Ascending aorta (tissue), 2 donors: ENCODE measurements at regions not wholly inside any gene's neighbourhood (a gene's known extent, or its start where the extent isn't known, plus 50 kb on each side); places are given as distances from the start of the nearest gene placed in this dataset.

ENCODE experiments used
- DNase-seq, 2 donors: peaks; one replicate each; pipeline ENCODE4 v3.0.0-alpha.2; 2019; ENCODE audit warnings: low spot score in 2 of 2
- H3K27ac ChIP-seq, 2 donors: fragments of 200-600 bp; sonication (generic); one replicate each; pipeline ENCODE4 v1.5.1; 2016 to 2017; ENCODE audit warnings: mild to moderate bottlenecking in 1 of 2
- H3K27me3 ChIP-seq: fragments of 200-600 bp; sonication (generic); one replicate; pipeline ENCODE4 v1.5.1; 2017
- H3K36me3 ChIP-seq, 2 donors: fragments of 200-600 bp; sonication (generic); one replicate each; pipeline ENCODE4 v1.5.1; 2016
- H3K4me1 ChIP-seq, 2 donors: fragments of 200-600 bp; sonication (generic); one replicate each; pipeline ENCODE4 v1.5.1; 2016 to 2017; ENCODE audit warnings: mild to moderate bottlenecking in 1 of 2
- H3K4me3 ChIP-seq, 2 donors: fragments of 200-600 bp; sonication (generic); one replicate each; pipeline ENCODE4 v1.5.1; 2016 to 2017; ENCODE audit warnings: mild to moderate bottlenecking in 1 of 2
- H3K9me3 ChIP-seq, 2 donors: fragments of 200-600 bp; sonication (generic); one replicate each; pipeline ENCODE4 v1.5.1; 2016
- CTCF ChIP-seq, 3 experiments: fragments of 200-600 bp in 2 of 3; fragments of 450-650 bp in 1 of 3; sonication (generic) in 2 of 3; IDR thresholded peaks; one replicate each; pipeline ENCODE4 v1.5.1; 2016 to 2019; ENCODE audit warnings: antibody characterized with exemption in 3 of 3, mild to moderate bottlenecking in 1 of 3, moderate library complexity in 1 of 3
- intact Hi-C: fragments of 100-400 bp; cut with DNase I; formaldehyde crosslinking; loops from one replicate; pipeline ENCODE4 v1.15.1; 2023

GRCh38 chr11:29432719-29433325, 584.0 kb downstream of the KCNA4 start:
- H3K27ac ChIP-seq = no peak overlapping the region
- no peaks in the 10 kb centered on the region for H3K36me3 ChIP-seq
- no peaks in the 10 kb centered on the region for H3K9me3 ChIP-seq
- no peaks in the 10 kb centered on the region for H3K27me3 ChIP-seq
- intact Hi-C loops = loop anchor here (5.0 kb wide), 1 partner anchor 1484 kb away; no protein-coding TSS in a partner anchor
- no peak overlapping the region for H3K4me3 ChIP-seq
- H3K4me1 ChIP-seq = no peaks in the 10 kb centered on the region
- no peak for DNase-seq
- peak; percentile 4 to 41 (median 27) for TF ChIP-seq CTCF (IDR thresholded peaks at IDR 0.05)

DNA sequence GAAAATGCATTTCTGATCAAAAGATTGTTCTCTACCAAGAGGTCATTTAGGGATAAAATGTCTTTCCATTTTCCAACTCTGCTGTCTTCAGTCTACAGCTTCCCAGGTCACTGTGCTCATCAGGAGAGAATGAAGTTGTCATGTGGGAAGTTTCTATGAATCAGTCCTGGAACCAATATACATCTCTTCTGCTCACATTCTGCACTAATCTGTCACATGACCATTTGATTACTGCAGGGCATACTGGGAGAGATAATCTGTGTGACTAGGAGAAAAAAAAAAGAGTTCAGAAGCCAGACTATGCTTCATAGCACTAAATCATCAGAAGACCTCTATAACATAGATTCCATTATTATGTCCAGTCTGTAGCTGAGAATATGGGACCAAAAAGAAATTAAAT, 611.5 kb downstream of the KCNA4 start:
- Histone ChIP-seq H3K4me1 (no peaks in the 10 kb centered on the region), H3K27me3 (no peaks in the 10 kb centered on the region), H3K27ac (no peak overlapping the region), H3K4me3 (no peak overlapping the region), H3K9me3 (no peaks in the 10 kb centered on the region), H3K36me3 (no peaks in the 10 kb centered on the region)
- TF ChIP-seq CTCF (IDR thresholded peaks at IDR 0.05) = no peak
- no peak for DNase-seq
- intact Hi-C loops = no loop called here

DNA sequence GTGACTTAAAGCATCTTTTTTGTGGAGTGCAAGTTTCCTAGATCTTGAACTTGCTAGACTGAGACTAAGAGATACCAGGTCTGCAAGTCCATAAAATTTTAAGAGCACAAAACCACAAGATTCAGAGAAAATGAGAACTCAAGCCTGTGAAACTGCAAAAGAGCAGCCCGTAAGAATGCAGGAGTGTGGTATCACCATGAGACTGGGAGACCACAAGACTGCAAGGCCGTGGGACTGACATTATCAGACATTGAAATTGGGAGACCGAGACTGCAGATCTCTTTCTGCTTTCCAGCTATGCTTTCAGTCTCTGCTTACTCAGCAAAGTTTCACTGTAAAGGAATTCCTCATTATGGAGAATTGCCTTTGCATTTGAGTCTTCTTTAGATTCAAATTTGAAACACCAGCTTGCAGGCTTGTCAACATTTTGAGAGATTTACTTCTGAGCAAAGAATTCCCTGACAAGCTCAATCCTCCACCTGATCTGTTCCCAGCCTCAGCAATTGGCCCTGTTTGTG, 621.2 kb downstream of the KCNA4 start:
- intact Hi-C loops = no loop called here
- no peak overlapping the region for H3K27ac ChIP-seq
- H3K27me3 ChIP-seq = no peaks in the 10 kb centered on the region
- no peak for DNase-seq
- no peaks in the 10 kb centered on the region for H3K4me1 ChIP-seq
- TF ChIP-seq CTCF (IDR thresholded peaks at IDR 0.05) = no peak
- H3K36me3 ChIP-seq = no peaks in the 10 kb centered on the region
- no peaks in the 10 kb centered on the region for H3K9me3 ChIP-seq
- no peak overlapping the region for H3K4me3 ChIP-seq

DNA sequence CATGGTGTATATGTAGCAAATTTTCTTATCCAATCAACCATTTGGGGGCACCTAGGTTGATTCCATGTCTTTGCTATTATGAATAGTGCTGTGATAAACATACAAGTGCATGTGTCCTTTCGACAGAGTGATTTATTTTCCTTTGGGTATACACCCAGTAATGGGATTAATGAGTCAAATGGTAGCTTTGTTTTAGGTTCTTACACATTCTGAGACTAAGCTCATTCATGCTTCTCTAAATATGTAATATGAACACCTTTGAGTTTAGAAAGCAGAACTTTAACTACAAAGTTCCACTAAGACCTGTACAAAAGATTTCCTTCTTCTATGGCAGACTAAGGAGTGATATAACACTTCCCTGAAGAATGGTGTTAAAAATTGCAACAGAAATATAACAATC, 627.0 kb downstream of the KCNA4 start:
- no peak overlapping the region for H3K4me3 ChIP-seq
- no peaks in the 10 kb centered on the region for H3K36me3 ChIP-seq
- H3K27me3 ChIP-seq = no peaks in the 10 kb centered on the region
- no peak overlapping the region for H3K27ac ChIP-seq
- intact Hi-C loops = no loop called here
- no peak for TF ChIP-seq CTCF (IDR thresholded peaks at IDR 0.05)
- no peaks in the 10 kb centered on the region for H3K9me3 ChIP-seq
- no peaks in the 10 kb centered on the region for H3K4me1 ChIP-seq
- no peak for DNase-seq

GRCh38 chr11:29373725-29374124, 643.1 kb downstream of the KCNA4 start:
- no peaks in the 10 kb centered on the region for H3K4me1 ChIP-seq
- no peaks in the 10 kb centered on the region for H3K27me3 ChIP-seq
- DNase-seq = no peak
- TF ChIP-seq CTCF (IDR thresholded peaks at IDR 0.05) = no peak
- H3K9me3 ChIP-seq = peaks cover 0 to 7% of the 10 kb centered on the region in 2 donors
- no peaks in the 10 kb centered on the region for H3K36me3 ChIP-seq
- no peak overlapping the region for H3K27ac ChIP-seq
- no peak overlapping the region for H3K4me3 ChIP-seq
- intact Hi-C loops = no loop called here

GRCh38 chr11:29368126-29368525, 648.7 kb downstream of the KCNA4 start:
- no peak overlapping the region for H3K27ac ChIP-seq
- no peaks in the 10 kb centered on the region for H3K9me3 ChIP-seq
- no peak for TF ChIP-seq CTCF (IDR thresholded peaks at IDR 0.05)
- DNase-seq = no peak
- H3K36me3 ChIP-seq = no peaks in the 10 kb centered on the region
- H3K4me1 ChIP-seq = no peaks in the 10 kb centered on the region
- intact Hi-C loops = no loop called here
- H3K4me3 ChIP-seq = no peak overlapping the region
- H3K27me3 ChIP-seq = no peaks in the 10 kb centered on the region
